Eye (tissue), 1 donor: ENCODE measurements at regions not wholly inside any gene's neighbourhood (a gene's known extent, or its start where the extent isn't known, plus 50 kb on each side); places are given as distances from the start of the nearest gene placed in this dataset.
A peak's percentile ranks its signal among the peaks of the same experiment; 100 is the strongest.

Experiments used
- DNase-seq: peaks from one replicate; pipeline ENCODE4 v3.0.0-alpha.2; 2015

GRCh38 chr6:89028774-89029173 is 51.8 kb upstream of the PNRC1 start:
- DNase-seq, result no peak

- no peak for DNase-seq
Observed at GRCh38 chr6:89027756-89028155, 52.8 kb upstream of the PNRC1 start.

GRCh38 chr6:89026151-89026550 is 54.4 kb upstream of the PNRC1 start:
- DNase-seq, result no peak

- DNase-seq, result no peak
Observed at GRCh38 chr6:89025633-89026032, 54.9 kb upstream of the PNRC1 start.

- DNase-seq, result no peak
Observed at GRCh38 chr6:89024456-89024855, 56.1 kb upstream of the PNRC1 start.

- DNase-seq, result peak; percentile 14
Observed at GRCh38 chr6:89023591-89024441, 56.7 kb upstream of the PNRC1 start.

GRCh38 chr6:89022798-89023197 is 57.8 kb upstream of the PNRC1 start:
- DNase-seq, result no peak

- DNase-seq, result no peak
Observed at GRCh38 chr6:89021629-89022028, 58.2 kb upstream of the RNGTT start.

- no peak for DNase-seq
Observed at GRCh38 chr6:89015971-89016370, 52.6 kb upstream of the RNGTT start.

- DNase-seq, result no peak
Observed at GRCh38 chr6:89013438-89013837, 50.0 kb upstream of the RNGTT start.
